Cardiac fibroblast (primary cell): ENCODE measurements at regions not wholly inside any gene's neighbourhood (a gene's known extent, or its start where the extent isn't known, plus 50 kb on each side); places are given as distances from the start of the nearest gene placed in this dataset.

ENCODE experiments used
- DNase-seq, 2 donors: peaks; one replicate each; pipeline versions ENCODE4 v3.0.0 to v3.0.0-alpha.2; 2010; ENCODE audit warnings: low read depth in 2 of 2
- H3K4me3 ChIP-seq, 2 donors: replicated peaks in 1 of 2; 1 replicate in 1 of 2; 2 replicates in 1 of 2; pipeline ENCODE4 v1.5.1; 2011; ENCODE audit warnings: low read depth in 2 of 2, low read length in 2 of 2, mild to moderate bottlenecking in 2 of 2, moderate library complexity in 1 of 2
- CTCF ChIP-seq: IDR thresholded peaks from one replicate; pipeline ENCODE4 v1.5.1; 2011; ENCODE audit warnings: low read depth, mild to moderate bottlenecking, low read length, inconsistent platforms

GRCh38 chr6:22035690-22036089 lies 261.1 kb downstream of the PRL start:
- DNase-seq = no peak
- no peak overlapping the region for H3K4me3 ChIP-seq
- TF ChIP-seq CTCF = no peak

DNA sequence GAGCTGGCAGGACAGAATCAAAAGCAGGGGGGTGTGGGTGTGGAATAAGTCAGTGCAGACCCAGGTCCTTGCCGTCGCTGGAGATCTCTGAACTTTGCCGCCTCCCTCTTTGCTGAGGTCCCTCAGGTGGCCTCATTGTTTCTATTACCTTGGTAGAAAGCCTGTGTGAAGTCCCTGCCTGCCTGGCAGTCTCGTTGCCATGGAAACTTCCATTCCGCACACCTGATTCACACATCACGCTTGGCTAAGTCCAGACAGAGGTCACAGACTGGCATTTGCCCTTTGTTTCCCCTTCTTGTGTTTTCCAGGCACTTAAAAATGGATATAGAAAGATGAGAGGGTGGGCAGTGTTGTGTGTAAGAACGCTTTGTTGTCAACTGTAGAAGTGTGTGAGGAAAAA lies 260.6 kb downstream of the PRL start:
- peak in 1 of 2 donors; percentile 40 for DNase-seq
- H3K4me3 ChIP-seq = no peak overlapping the region
- no peak for TF ChIP-seq CTCF

- DNase-seq = no peak
- TF ChIP-seq CTCF = no peak
- H3K4me3 ChIP-seq = no peak overlapping the region
Measured at GRCh38 chr6:22036699-22037098, 260.1 kb downstream of the PRL start.

GRCh38 chr6:22041797-22042480 lies 254.9 kb downstream of the PRL start:
- H3K4me3 ChIP-seq = no peak overlapping the region
- no peak for TF ChIP-seq CTCF
- peak; percentile 26 to 71 for DNase-seq

DNA sequence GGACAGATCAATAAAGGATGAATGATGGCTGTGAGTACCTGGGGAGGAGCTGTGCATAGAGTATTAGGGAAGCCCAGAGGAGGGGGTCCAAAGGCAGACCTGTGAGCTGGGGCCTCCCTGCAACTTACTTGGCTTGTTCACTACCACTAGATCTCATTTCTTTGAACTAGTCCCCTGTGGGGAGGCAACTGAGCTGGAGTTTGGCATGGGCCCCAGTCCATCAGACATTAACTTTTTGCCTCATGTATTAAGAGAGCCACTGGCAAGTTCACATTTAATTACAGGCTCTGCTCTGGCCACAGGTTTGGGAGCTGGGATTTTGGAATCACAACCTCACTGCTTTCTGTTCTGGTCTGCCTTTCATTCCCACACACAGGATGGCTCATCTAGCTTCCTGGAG lies 254.1 kb downstream of the PRL start:
- H3K4me3 ChIP-seq = no peak overlapping the region
- TF ChIP-seq CTCF = no peak
- peak; percentile 15 to 42 for DNase-seq

DNA sequence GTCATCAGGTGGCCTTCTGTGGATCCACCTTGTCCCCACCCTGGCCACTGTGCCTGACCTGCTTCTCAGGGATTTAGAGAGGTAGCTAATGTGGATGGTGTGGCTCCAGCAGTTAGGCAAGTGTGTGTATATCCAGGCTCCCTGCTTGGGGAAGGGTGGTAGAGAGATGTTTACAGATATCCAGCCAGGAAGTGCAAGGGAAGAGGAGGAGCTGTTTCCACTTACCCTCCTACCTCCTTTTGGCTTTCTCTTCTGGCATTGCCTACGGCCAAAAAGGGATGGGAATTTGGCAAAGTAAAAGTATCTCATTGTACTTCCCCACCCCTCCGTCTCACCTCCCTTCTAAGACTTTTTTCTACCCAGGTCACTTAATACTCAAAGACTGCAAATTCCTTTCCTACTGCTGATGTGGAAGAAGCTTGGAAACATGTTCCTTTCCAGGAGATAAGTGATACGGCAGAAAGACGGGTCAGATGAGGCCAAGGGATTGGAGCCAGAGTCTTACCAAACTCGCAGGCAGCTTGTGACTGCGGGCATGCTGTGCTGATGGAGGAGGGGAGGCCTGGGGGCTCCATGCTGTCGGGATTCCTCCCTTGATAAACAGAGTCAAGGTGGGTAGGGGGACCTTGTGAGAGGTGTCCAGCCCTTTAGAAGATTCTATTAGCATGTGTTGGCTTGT lies 253.4 kb downstream of the PRL start:
- H3K4me3 ChIP-seq = no peak overlapping the region
- peak in 1 of 2 donors; percentile 72 for DNase-seq
- no peak for TF ChIP-seq CTCF
